Uterus (tissue), 3 donors: ENCODE measurements at regions not wholly inside any gene's neighbourhood (a gene's known extent, or its start where the extent isn't known, plus 50 kb on each side); places are given as distances from the start of the nearest gene placed in this dataset.

ENCODE experiments used
- DNase-seq, 2 donors: peaks; one replicate each; pipeline ENCODE4 v3.0.0-alpha.2; 2019 to 2020
- H3K27ac ChIP-seq, 2 donors: fragments of 200-600 bp; sonication (generic); 1 replicate in 1 of 2; 2 replicates in 1 of 2; pipeline ENCODE4 v1.5.1; 2016 to 2018
- H3K27me3 ChIP-seq, 2 donors: fragments of 200-600 bp; sonication (generic); one replicate each; pipeline ENCODE4 v1.5.1; 2018 to 2019; ENCODE audit warnings: control low read depth in 1 of 2
- H3K36me3 ChIP-seq, 2 donors: fragments of 200-600 bp; sonication (generic); one replicate each; pipeline ENCODE4 v1.5.1; 2019; ENCODE audit warnings: control low read depth in 1 of 2
- H3K4me1 ChIP-seq, 2 donors: fragments of 200-600 bp; sonication (generic); one replicate each; pipeline ENCODE4 v1.5.1; 2018 to 2019; ENCODE audit warnings: control low read depth in 1 of 2
- H3K4me3 ChIP-seq, 2 donors: fragments of 200-600 bp; sonication (generic); 1 replicate in 1 of 2; 2 replicates in 1 of 2; pipeline ENCODE4 v1.5.1; 2018 to 2019; ENCODE audit warnings: mild to moderate bottlenecking in 1 of 2
- H3K9me3 ChIP-seq, 2 donors: fragments of 200-600 bp; sonication (generic); one replicate each; pipeline ENCODE4 v1.5.1; 2019; ENCODE audit warnings: control low read depth in 1 of 2
- POLR2A ChIP-seq, 2 donors: fragments of 450-650 bp; IDR thresholded peaks; one replicate each; pipeline ENCODE4 v1.6.1; 2016; ENCODE audit warnings: antibody characterized with exemption in 2 of 2, mild to moderate bottlenecking in 1 of 2, moderate library complexity in 1 of 2
- intact Hi-C: fragments of 100-400 bp; cut with DNase I; formaldehyde crosslinking; loops from one replicate; pipeline ENCODE4 v1.15.1; 2023; ENCODE audit warnings: low total_unique reads
- TF ChIP-seq, protein P1 (sequence below), 4 experiments: fragments of 200-600 bp in 2 of 4; fragments of 450-650 bp in 2 of 4; sonication (generic) in 2 of 4; IDR thresholded peaks; one replicate each; pipeline ENCODE4 v1.5.1; 2016 to 2019; ENCODE audit warnings: antibody characterized with exemption in 4 of 4, mild to moderate bottlenecking in 2 of 4, moderate library complexity in 1 of 4
- donor health status: DM: yes; HTN: yes; CAD: no.

DNA sequence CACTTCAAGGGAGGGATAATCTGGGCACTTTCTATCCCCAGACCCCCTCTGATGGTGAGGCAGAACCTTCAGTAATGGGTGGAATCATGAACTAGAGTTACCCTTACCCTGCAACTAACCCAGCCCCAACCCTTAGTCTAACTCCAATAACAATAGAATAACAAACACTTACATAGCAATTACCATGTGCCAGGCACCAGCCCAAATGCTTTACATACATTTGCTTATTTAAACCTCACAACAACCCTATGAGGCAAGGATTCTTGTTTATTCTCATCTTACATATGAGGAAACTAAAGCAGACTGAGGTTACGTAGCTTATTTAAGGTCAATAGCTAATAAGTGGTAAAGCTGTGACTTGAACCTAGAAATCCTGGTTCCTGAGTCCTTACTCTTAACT is 132.8 kb downstream of the CYP26B1 start:
- no peak overlapping the region for H3K27ac ChIP-seq
- intact Hi-C loops, result no loop called here
- no peak overlapping the region for H3K4me3 ChIP-seq
- no peaks in the 10 kb centered on the region for H3K27me3 ChIP-seq
- no peak for DNase-seq
- H3K36me3 ChIP-seq, result no peaks in the 10 kb centered on the region
- no peaks in the 10 kb centered on the region for H3K9me3 ChIP-seq
- no peak for TF ChIP-seq POLR2A (IDR thresholded peaks at IDR 0.05)
- TF ChIP-seq, protein P1, sequence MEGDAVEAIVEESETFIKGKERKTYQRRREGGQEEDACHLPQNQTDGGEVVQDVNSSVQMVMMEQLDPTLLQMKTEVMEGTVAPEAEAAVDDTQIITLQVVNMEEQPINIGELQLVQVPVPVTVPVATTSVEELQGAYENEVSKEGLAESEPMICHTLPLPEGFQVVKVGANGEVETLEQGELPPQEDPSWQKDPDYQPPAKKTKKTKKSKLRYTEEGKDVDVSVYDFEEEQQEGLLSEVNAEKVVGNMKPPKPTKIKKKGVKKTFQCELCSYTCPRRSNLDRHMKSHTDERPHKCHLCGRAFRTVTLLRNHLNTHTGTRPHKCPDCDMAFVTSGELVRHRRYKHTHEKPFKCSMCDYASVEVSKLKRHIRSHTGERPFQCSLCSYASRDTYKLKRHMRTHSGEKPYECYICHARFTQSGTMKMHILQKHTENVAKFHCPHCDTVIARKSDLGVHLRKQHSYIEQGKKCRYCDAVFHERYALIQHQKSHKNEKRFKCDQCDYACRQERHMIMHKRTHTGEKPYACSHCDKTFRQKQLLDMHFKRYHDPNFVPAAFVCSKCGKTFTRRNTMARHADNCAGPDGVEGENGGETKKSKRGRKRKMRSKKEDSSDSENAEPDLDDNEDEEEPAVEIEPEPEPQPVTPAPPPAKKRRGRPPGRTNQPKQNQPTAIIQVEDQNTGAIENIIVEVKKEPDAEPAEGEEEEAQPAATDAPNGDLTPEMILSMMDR (IDR thresholded peaks at IDR 0.05), result no peak
- no peaks in the 10 kb centered on the region for H3K4me1 ChIP-seq

DNA sequence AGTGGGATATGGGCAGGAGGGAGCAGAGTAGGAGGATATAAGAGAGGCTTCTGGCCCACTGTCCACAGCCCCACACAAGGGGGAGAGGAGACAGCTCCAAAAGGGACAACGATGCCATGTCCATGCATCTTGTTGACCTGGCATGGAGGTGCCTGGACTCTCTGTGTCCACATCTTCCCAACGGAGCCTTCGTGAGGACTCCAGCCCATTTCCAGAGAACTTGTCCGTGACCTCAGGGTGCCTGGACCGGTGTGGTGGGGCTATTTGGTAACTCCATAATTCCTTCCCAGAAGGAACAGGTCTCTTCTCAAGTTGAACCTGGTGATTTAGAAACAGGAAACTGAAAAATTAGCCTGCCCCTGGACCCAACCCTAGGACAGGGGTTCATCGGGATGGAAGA is 133.9 kb downstream of the CYP26B1 start:
- no peak for TF ChIP-seq POLR2A (IDR thresholded peaks at IDR 0.05)
- TF ChIP-seq, protein P1 (IDR thresholded peaks at IDR 0.05), result no peak

DNA sequence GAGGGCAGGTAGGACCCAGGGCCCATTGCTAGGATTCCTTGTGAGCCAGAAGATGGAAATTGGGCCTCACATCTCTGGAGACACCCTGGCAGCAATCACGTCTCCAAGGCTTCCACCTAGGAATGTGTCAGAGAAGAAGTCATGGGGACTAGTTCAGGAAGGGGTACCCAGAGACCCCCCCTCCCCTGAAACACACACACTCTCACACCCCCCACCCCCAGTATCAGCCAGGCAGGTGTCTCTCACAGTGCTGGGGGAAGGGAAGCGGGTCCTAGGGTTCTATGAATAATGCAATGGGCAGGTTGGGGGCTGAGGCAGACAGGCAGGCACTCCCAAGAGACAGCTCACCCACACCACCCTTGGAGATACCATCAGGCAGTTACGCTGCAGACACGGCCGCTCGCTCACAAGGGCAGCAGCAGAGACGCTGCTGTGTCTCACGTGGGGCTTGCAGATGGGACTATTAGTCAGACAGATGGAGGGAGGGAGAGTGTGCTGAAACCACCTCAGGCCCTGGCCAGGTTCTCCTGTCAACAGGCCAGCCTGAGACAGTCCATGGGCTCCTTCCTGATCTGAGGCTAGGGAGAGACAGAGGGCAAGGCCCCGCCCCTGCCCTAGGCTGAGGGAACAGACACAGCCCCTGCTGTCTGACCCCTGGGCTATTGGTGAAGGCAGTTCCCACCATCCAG is 134.6 kb downstream of the CYP26B1 start:
- no peak overlapping the region for H3K27ac ChIP-seq
- no peaks in the 10 kb centered on the region for H3K27me3 ChIP-seq
- TF ChIP-seq, protein P1 (IDR thresholded peaks at IDR 0.05), result no peak
- no peak for TF ChIP-seq POLR2A (IDR thresholded peaks at IDR 0.05)
- intact Hi-C loops, result no loop called here
- no peak for DNase-seq
- no peaks in the 10 kb centered on the region for H3K36me3 ChIP-seq
- H3K9me3 ChIP-seq, result no peaks in the 10 kb centered on the region
- no peak overlapping the region for H3K4me3 ChIP-seq
- H3K4me1 ChIP-seq, result no peaks in the 10 kb centered on the region

More for the DNA sequence above, 133.9 kb downstream of the CYP26B1 start:
- Histone ChIP-seq H3K27ac (no peak overlapping the region), H3K4me1 (no peaks in the 10 kb centered on the region), H3K4me3 (no peak overlapping the region), H3K27me3 (no peaks in the 10 kb centered on the region), H3K36me3 (no peaks in the 10 kb centered on the region), H3K9me3 (no peaks in the 10 kb centered on the region)
- intact Hi-C loops, result no loop called here
- DNase-seq, result no peak

DNA sequence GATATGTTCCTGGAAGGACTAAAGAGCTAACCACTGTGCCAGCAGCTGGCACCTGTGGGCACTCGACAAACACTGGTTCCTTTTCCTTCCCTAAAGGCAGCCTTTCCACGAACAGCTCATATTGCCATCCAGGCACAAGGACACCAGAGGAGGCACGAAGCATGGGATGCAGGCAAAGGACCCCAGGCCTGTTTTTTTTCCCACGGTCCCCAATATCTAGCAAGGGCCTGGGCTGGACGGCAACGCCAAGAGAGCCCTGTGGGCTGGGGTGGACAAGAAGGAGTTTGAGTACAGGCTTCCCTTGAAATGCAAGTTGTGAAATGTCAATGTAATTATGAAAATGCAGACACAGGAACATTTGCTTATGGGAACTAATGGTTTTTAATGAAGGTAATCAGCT is 135.9 kb downstream of the CYP26B1 start:
- H3K9me3 ChIP-seq, result no peaks in the 10 kb centered on the region
- intact Hi-C loops, result no loop called here
- TF ChIP-seq, protein P1 (IDR thresholded peaks at IDR 0.05), result no peak
- TF ChIP-seq POLR2A (IDR thresholded peaks at IDR 0.05), result no peak
- H3K27ac ChIP-seq, result no peak overlapping the region
- no peaks in the 10 kb centered on the region for H3K27me3 ChIP-seq
- no peaks in the 10 kb centered on the region for H3K4me1 ChIP-seq
- no peak overlapping the region for H3K4me3 ChIP-seq
- DNase-seq, result no peak
- no peaks in the 10 kb centered on the region for H3K36me3 ChIP-seq

DNA sequence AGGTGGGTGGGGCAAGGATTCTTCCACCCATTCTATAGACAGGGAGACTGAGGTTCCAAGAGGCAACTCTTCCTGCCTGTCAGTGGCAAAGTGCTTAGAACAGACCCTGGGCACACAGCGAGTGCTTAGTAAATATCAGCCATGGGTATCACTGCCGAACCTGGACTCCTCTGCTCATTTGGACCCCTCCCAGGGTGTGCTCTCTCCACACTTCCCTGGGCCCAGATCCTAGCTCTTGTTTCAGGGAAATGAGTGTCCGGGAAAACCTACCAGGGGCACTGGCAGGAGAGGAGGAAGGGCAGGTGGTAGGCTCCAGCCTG is 136.3 kb downstream of the CYP26B1 start:
- intact Hi-C loops, result no loop called here
- Histone ChIP-seq H3K9me3 (no peaks in the 10 kb centered on the region), H3K4me3 (no peak overlapping the region), H3K36me3 (no peaks in the 10 kb centered on the region), H3K27me3 (no peaks in the 10 kb centered on the region), H3K4me1 (no peaks in the 10 kb centered on the region), H3K27ac (no peak overlapping the region)
- no peak for DNase-seq
- TF ChIP-seq, protein P1 (IDR thresholded peaks at IDR 0.05), result no peak
- TF ChIP-seq POLR2A (IDR thresholded peaks at IDR 0.05), result no peak
